Neural crest cell (in vitro differentiated cells): ENCODE measurements at regions not wholly inside any gene's neighbourhood (a gene's known extent, or its start where the extent isn't known, plus 50 kb on each side); places are given as distances from the start of the nearest gene placed in this dataset.

Source experiments
- DNase-seq: peaks from one replicate; pipeline ENCODE4 v3.0.0; 2021; ENCODE audit warnings: low read depth, mixed read lengths, low spot score
- H3K27ac Mint-ChIP-seq: one replicate; pipeline ENCODE4 v1.8.0; 2021; ENCODE audit warnings: mild to moderate bottlenecking, mixed read lengths; ENCODE audit not compliant: unreplicated experiment
- H3K27me3 Mint-ChIP-seq: 2 replicates; pipeline ENCODE4 v1.8.0; 2021; ENCODE audit warnings: low read depth, mild to moderate bottlenecking, mixed read lengths
- H3K36me3 Mint-ChIP-seq: 2 replicates; pipeline ENCODE4 v1.8.0; 2021; ENCODE audit warnings: low read depth, mild to moderate bottlenecking, mixed read lengths
- H3K4me1 Mint-ChIP-seq: 2 replicates; pipeline ENCODE4 v1.8.0; 2021; ENCODE audit warnings: mixed read lengths
- H3K4me3 Mint-ChIP-seq: one replicate; pipeline ENCODE4 v1.8.0; 2021; ENCODE audit warnings: mild to moderate bottlenecking, mixed read lengths
- H3K9me3 Mint-ChIP-seq: 2 replicates; pipeline ENCODE4 v1.8.0; 2021; ENCODE audit warnings: mixed read lengths
- TF ChIP-seq, protein P1 (sequence below): fragments of 200-600 bp; sonication (generic); conservative IDR thresholded peaks from 2 replicates; pipeline ENCODE4 v1.5.0; 2021; ENCODE audit warnings: antibody characterized with exemption, mild to moderate bottlenecking

DNA sequence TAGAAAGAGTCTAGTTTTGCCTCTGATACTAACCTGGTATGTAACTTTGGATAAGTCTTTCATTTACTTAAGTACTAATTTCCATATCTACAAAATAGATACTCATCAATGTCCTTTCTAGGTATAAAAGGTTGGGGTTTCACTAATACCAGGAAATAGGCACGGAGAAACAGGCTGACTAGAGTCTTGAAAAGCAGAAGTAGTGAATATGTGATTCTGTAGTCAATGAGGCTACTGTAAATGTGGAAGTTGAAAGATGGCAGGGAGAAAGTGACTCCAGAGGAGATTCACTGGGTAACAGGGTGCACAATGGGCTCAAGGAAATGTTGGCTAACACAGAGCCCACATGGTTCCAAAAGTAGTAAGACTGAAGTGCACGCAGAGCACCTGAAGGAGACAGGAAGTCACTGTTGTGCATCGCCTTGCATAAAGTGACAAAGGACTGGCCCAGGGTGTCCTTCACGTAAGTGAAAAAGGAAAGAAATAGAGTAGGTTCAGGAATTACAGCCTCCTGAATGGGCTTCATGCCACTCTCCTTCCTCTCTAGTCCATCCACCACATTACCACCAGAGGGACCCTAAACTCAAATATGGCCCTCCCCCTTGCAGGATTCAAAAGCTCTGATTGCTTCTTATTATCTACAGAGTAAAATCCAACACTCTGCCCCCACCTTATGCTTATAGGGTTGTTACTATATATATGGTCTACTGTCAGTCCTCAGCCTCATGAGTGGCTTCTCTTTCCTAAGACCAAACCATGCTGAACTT is 288.0 kb upstream of the SMARCA2 start:
- H3K36me3 Mint-ChIP-seq, result no peaks in the 10 kb centered on the region
- H3K27ac Mint-ChIP-seq, result no peak overlapping the region
- H3K4me3 Mint-ChIP-seq, result no peak overlapping the region
- H3K9me3 Mint-ChIP-seq, result no peaks in the 10 kb centered on the region
- no peak for DNase-seq
- peaks cover 11% of the 10 kb centered on the region for H3K27me3 Mint-ChIP-seq
- H3K4me1 Mint-ChIP-seq, result no peaks in the 10 kb centered on the region
- TF ChIP-seq, protein P1, sequence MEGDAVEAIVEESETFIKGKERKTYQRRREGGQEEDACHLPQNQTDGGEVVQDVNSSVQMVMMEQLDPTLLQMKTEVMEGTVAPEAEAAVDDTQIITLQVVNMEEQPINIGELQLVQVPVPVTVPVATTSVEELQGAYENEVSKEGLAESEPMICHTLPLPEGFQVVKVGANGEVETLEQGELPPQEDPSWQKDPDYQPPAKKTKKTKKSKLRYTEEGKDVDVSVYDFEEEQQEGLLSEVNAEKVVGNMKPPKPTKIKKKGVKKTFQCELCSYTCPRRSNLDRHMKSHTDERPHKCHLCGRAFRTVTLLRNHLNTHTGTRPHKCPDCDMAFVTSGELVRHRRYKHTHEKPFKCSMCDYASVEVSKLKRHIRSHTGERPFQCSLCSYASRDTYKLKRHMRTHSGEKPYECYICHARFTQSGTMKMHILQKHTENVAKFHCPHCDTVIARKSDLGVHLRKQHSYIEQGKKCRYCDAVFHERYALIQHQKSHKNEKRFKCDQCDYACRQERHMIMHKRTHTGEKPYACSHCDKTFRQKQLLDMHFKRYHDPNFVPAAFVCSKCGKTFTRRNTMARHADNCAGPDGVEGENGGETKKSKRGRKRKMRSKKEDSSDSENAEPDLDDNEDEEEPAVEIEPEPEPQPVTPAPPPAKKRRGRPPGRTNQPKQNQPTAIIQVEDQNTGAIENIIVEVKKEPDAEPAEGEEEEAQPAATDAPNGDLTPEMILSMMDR, result peak; percentile 42

DNA sequence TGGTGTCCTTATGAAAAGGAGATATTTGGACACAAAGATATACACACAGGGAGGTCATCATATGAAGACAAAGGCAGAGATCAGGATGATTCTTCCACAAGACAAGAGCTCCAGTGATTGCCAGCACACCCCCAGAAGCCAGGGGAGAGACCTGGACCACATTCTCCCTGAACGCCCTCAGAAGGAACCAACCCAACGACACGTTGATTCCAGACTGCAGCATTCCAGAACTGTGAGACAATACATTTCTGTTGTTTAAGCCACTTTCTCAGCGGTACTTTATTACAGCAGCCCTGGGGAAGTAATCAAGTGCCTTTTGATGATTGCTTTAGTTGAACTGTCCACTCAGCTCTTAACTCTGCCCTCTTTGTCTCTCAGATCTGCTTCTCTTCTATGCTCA is 285.5 kb upstream of the SMARCA2 start:
- Mint-ChIP-seq H3K4me1 (no peaks in the 10 kb centered on the region), H3K4me3 (no peak overlapping the region), H3K9me3 (no peaks in the 10 kb centered on the region), H3K36me3 (no peaks in the 10 kb centered on the region), H3K27ac (no peak overlapping the region), H3K27me3 (no peaks in the 10 kb centered on the region)
- no peak for DNase-seq
- TF ChIP-seq, protein P1, result no peak

DNA sequence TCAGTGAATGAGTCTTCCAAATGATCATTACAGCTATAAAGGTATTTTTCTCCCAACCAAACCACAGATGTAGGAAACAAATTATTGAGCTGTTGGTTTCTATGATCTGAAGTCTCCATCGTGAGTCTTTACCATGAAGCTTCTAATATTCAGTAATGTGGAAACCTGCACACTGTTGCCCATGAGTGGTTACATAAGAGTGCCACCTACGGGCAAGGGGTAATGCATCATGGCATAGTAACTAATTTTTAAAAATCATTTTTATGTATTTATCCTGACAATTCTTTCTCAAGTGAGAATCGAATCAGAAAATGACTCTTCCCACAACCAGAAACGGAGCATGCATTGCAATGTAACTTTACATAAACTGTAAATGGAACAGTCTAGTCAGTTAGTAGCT is 282.5 kb upstream of the SMARCA2 start:
- H3K4me1 Mint-ChIP-seq, result no peaks in the 10 kb centered on the region
- peaks cover 2% of the 10 kb centered on the region for H3K27me3 Mint-ChIP-seq
- DNase-seq, result no peak
- no peaks in the 10 kb centered on the region for H3K9me3 Mint-ChIP-seq
- H3K4me3 Mint-ChIP-seq, result no peak overlapping the region
- TF ChIP-seq, protein P1, result no peak
- no peak overlapping the region for H3K27ac Mint-ChIP-seq
- H3K36me3 Mint-ChIP-seq, result no peaks in the 10 kb centered on the region

DNA sequence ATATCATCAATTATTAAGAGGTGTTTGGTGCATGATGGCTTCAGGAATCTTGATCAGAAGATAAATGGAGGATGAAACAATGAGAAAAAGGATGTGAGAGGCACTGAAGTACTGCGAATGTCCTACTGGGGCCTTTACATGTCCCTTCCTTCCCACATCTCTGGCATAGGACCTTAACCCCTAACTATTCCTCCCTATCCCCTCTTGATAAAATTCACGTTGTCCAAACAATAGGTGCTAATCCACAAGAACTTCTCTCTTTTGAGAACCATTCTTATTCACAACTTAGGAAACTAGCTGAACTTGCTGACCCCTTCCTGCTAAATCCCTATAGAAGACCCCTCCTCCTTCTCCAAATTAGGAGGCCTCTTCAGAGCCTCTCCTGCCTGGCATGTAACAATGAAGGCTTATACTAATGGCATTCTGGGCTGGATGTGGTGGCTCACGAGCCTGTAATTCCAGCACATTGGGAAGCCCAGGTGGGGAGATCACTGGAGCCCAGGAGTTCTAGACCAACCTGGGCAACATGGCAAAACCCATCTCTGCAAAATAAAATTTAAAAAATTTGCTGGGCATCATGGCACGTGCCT is 276.5 kb upstream of the SMARCA2 start:
- no peak for DNase-seq

DNA sequence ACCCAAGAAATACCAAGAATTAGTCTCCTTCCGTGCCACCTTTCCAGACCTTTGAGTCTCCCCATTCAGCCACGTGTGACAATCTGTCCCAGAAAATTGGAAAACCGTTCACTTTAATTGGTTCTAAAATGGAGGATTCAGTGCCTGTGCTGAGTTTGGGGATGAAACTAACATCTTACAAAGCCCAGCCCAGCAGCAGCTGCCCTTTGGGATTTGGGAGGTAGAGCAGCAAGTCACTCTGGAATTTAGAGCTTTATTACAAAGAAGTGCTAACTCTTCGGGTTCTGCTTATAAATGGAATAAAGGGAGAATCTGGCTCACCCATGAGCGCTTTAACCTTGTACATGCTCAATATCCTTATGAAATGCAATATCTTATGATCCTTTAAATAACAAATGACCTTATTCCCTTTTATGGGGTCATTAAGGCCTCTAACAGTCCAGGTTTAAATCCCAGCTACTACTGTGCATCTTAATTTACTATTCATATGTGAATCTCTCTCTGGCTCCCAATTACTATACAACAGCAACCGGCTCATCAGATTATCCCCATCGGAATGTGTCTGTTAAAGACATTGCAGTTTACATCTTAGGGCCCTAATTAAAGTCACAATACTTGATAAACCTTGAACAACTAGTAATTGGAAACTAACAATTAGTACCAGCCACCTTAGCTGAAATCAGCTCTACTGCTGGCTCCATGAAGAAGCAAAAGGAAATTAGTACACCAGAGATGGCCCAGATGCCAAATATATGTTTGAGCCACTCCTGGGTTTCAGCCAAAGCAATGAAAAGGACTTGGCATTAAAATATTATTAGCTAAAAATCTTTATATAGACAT is 271.8 kb upstream of the SMARCA2 start:
- H3K4me1 Mint-ChIP-seq, result no peaks in the 10 kb centered on the region
- peaks cover 2% of the 10 kb centered on the region for H3K27me3 Mint-ChIP-seq
- no peak overlapping the region for H3K4me3 Mint-ChIP-seq
- H3K9me3 Mint-ChIP-seq, result no peaks in the 10 kb centered on the region
- TF ChIP-seq, protein P1, result no peak
- no peak for DNase-seq
- H3K36me3 Mint-ChIP-seq, result no peaks in the 10 kb centered on the region
- no peak overlapping the region for H3K27ac Mint-ChIP-seq

More for the DNA sequence above, 276.5 kb upstream of the SMARCA2 start:
- no peaks in the 10 kb centered on the region for H3K36me3 Mint-ChIP-seq
- no peaks in the 10 kb centered on the region for H3K4me1 Mint-ChIP-seq
- TF ChIP-seq, protein P1, result no peak
- H3K27ac Mint-ChIP-seq, result no peak overlapping the region
- H3K4me3 Mint-ChIP-seq, result no peak overlapping the region
- peaks cover 2% of the 10 kb centered on the region for H3K27me3 Mint-ChIP-seq
- no peaks in the 10 kb centered on the region for H3K9me3 Mint-ChIP-seq
